ENCODE measurements at regions not wholly inside any gene's neighbourhood (a gene's known extent, or its start where the extent isn't known, plus 50 kb on each side); places are given as distances from the start of the nearest gene placed in this dataset.

GRCh38 chr12:94777936-94778335 is 127.6 kb upstream of the TMCC3 start:
- DNase-seq, result no peak

- DNase-seq, result no peak
These were observed 125.4 kb upstream of the TMCC3 start for GRCh38 chr12:94775710-94776109.

- DNase-seq, result no peak
These were observed 121.4 kb upstream of the TMCC3 start for GRCh38 chr12:94771741-94772140.

GRCh38 chr12:94771199-94771598 is 120.8 kb upstream of the TMCC3 start:
- no peak for DNase-seq

GRCh38 chr12:94770791-94771190 is 120.4 kb upstream of the TMCC3 start:
- DNase-seq, result no peak

- no peak for DNase-seq
These were observed 119.7 kb upstream of the TMCC3 start for GRCh38 chr12:94769776-94770759.

GRCh38 chr12:94769047-94769420 is 118.7 kb upstream of the TMCC3 start:
- DNase-seq, result peak; percentile 39

GRCh38 chr12:94768398-94769046 is 118.2 kb upstream of the TMCC3 start:
- no peak for DNase-seq

GRCh38 chr12:94767956-94768355 is 117.6 kb upstream of the TMCC3 start:
- DNase-seq, result peak; percentile 73

- DNase-seq, result no peak
These were observed 116.0 kb upstream of the TMCC3 start for GRCh38 chr12:94766397-94766796.

- DNase-seq, result no peak
These were observed 113.1 kb upstream of the TMCC3 start for GRCh38 chr12:94763462-94763861.

GRCh38 chr12:94762943-94763342 is 112.6 kb upstream of the TMCC3 start:
- no peak for DNase-seq

- DNase-seq, result no peak
These were observed 112.0 kb upstream of the TMCC3 start for GRCh38 chr12:94762259-94762942.

GRCh38 chr12:94761559-94761958 is 111.2 kb upstream of the TMCC3 start:
- peak; percentile 85 for DNase-seq

GRCh38 chr12:94760786-94761185 is 110.4 kb upstream of the TMCC3 start:
- no peak for DNase-seq

GRCh38 chr12:94756789-94757188 is 106.4 kb upstream of the TMCC3 start:
- DNase-seq, result no peak

GRCh38 chr12:94755598-94755997 is 105.2 kb upstream of the TMCC3 start:
- no peak for DNase-seq

GRCh38 chr12:94754653-94755052 is 104.3 kb upstream of the TMCC3 start:
- DNase-seq, result no peak

- no peak for DNase-seq
These were observed 102.8 kb upstream of the TMCC3 start for GRCh38 chr12:94753036-94753679.

GRCh38 chr12:94750864-94751263 is 100.5 kb upstream of the TMCC3 start:
- DNase-seq, result no peak

GRCh38 chr12:94749890-94750289 is 99.5 kb upstream of the TMCC3 start:
- DNase-seq, result no peak

GRCh38 chr12:94749455-94749854 is 99.1 kb upstream of the TMCC3 start:
- no peak for DNase-seq
